Peyer's patch (tissue), 4 donors: ENCODE measurements at regions not wholly inside any gene's neighbourhood (a gene's known extent, or its start where the extent isn't known, plus 50 kb on each side); places are given as distances from the start of the nearest gene placed in this dataset.

ENCODE experiments used
- POLR2A ChIP-seq, 2 donors: fragments of 450-650 bp; IDR thresholded peaks; one replicate each; pipeline ENCODE4 v1.5.1; 2017; ENCODE audit warnings: antibody characterized with exemption in 2 of 2, mild to moderate bottlenecking in 2 of 2, moderate library complexity in 2 of 2
- TF ChIP-seq, protein P1 (sequence below), 6 experiments: fragments of 450-650 bp in 4 of 6; fragments of 200-600 bp in 2 of 6; sonication (generic) in 1 of 6; IDR thresholded peaks; one replicate each; pipeline ENCODE4 v1.5.1; 2017 to 2019; ENCODE audit warnings: antibody characterized with exemption in 6 of 6, mild to moderate bottlenecking in 3 of 6, moderate library complexity in 1 of 6

DNA sequence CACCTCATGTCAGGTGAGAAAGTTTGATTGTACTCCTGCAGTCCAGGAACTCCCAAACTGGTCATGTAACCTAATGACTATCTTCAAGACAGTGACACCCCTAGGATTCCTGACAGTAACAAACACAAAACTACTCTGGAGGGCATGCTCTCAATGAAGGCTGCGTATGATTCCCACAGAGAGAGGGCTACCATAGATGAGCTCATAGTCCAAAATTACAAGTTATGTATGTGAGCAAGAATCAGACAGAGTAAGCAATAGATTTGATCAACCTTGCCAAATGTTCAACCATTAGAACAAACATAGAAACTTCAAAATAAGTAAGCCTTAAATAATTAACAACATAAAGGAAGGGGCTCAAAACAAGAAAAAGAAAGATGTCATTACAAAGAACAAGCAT is 158.1 kb downstream of the COPRS start:
- TF ChIP-seq, protein P1, sequence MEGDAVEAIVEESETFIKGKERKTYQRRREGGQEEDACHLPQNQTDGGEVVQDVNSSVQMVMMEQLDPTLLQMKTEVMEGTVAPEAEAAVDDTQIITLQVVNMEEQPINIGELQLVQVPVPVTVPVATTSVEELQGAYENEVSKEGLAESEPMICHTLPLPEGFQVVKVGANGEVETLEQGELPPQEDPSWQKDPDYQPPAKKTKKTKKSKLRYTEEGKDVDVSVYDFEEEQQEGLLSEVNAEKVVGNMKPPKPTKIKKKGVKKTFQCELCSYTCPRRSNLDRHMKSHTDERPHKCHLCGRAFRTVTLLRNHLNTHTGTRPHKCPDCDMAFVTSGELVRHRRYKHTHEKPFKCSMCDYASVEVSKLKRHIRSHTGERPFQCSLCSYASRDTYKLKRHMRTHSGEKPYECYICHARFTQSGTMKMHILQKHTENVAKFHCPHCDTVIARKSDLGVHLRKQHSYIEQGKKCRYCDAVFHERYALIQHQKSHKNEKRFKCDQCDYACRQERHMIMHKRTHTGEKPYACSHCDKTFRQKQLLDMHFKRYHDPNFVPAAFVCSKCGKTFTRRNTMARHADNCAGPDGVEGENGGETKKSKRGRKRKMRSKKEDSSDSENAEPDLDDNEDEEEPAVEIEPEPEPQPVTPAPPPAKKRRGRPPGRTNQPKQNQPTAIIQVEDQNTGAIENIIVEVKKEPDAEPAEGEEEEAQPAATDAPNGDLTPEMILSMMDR (IDR thresholded peaks at IDR 0.05), result no peak
- no peak for TF ChIP-seq POLR2A (IDR thresholded peaks at IDR 0.05)
